HG03159 (cell line): ENCODE measurements at regions not wholly inside any gene's neighbourhood (a gene's known extent, or its start where the extent isn't known, plus 50 kb on each side); places are given as distances from the start of the nearest gene placed in this dataset.
"Not testable (repeated sequence)": the region's sequence is repeated elsewhere in the genome, so short reads cannot be mapped to it uniquely, and the experiment has no call there.

ENCODE experiments used
- ATAC-seq: cut with Tn5 transposase; IDR thresholded peaks from one replicate; pipeline ENCODE4 v1.9.1; 2021; ENCODE audit warnings: mild to moderate bottlenecking, moderate library complexity; ENCODE audit not compliant: unreplicated experiment

DNA sequence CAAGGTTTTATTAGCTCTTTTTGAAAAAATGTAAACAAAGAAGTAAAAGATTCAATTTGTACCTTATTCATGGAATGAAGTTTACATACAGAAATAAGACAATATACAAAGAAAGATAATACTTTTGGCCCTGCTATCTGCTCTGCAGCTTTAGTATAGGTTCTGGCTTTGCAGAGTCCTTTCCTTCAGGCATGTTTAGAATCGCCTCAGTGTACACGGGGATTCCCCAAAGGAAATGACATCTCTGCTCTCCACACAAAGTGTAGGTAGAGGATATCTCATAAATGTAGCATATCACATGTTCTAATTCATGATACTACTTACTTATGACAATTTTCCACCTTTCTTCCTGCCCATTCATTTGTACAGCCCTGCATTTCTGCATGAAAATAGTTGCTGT, 222.6 kb upstream of the DPYD start:
- no peak for ATAC-seq

DNA sequence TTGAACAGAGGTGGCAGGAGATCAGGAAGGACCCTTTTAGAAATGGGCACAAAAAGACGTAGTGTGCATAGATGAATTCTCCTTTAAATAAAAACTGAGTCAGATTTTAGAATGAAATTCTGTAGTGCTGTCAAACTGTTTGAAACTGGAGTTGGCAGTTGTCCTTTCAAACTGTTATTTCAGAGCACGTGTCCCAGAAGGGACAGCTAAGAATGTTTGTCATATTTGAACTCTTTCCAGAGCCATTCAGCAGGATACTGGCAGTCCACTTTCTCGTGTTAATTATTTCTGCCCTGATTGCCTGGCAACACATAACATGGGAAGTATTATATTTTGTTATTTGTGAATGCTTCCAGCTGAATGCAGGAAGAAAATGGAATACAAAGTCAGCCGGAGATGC, 212.3 kb upstream of the DPYD start:
- no peak for ATAC-seq

GRCh38 chr1:98130408-98130807, 209.6 kb upstream of the DPYD start:
- ATAC-seq: no peak

- no peak for ATAC-seq
Measured at GRCh38 chr1:98129491-98129890, 208.7 kb upstream of the DPYD start.

GRCh38 chr1:98126740-98127139, 205.9 kb upstream of the DPYD start:
- no peak for ATAC-seq

DNA sequence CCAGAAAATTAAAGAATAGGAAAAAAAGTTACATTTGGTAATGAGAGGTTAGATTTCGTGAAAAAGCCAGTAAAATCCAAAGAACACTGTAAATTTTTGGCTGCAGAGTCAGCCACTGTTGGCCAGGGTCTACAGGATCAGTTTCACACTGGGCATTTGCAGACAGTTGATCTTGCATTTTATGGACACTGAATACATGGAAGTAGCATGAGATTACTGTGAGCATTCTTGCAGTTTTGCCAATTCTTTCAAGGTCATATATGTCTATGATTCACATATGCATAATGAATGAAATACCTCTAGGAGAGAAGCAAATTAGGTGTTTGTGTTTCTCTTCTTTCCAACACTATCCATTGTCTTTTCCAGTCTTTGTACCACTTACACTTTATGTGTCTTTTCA, 200.8 kb upstream of the DPYD start:
- ATAC-seq: no peak

DNA sequence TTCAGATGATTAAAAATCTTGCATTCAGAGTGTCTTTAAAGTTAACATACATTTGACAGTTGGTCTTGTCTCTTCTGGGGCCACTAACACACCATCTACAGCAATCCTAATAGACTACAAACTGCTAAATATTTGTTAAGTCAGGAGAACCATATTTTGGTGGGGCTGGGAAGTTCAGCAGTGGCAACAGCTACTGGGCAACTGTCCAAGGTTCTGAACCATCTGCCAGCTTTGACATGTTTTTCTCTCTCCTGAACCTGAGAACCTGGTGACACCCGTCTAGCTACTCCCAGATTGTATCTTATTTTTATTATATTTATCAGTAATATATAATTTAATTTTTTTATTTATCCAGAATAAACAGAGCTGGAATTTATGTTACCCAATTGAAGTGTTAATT, 199.0 kb upstream of the DPYD start:
- ATAC-seq: no peak

GRCh38 chr1:98113811-98114210, 193.0 kb upstream of the DPYD start:
- no peak for ATAC-seq

DNA sequence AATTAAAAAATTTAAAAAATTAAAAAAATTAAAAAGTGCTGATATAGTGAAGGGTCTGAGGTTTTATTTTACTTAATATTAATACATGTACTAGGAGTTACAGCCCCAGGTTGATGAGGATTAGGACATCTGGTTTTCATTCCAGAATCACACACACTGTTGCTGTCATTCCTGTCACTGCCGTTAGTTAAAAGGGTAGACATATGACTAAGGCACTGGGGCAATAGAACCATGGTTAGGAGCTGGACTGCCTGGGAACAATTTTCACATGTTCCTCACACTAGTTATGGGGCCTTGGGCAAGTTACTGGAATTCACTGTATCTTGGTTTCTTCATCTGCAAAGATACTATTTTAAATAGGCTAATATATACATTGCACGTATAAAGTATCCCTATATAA, 191.8 kb upstream of the DPYD start:
- no peak for ATAC-seq

GRCh38 chr1:98110674-98111073, 189.8 kb upstream of the DPYD start:
- no peak for ATAC-seq

DNA sequence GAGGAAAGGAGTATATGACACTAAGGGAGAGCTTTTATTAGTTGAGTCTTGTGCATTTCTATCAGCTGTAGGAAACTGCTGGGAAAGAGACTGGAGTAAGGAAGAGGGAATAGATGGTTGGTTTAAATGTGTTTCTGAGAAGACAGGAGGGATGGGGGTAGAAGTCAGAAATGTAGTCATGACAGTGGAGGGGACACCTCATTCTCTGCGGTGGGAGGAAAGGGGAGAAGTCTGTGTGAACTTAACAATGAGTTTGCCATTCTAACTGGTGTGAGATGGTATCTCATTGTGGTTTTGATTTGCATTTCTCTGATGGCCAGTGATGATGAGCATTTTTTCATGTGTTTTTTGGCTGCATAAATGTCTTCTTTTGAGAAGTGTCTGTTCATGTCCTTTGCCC, 187.5 kb upstream of the DPYD start:
- ATAC-seq: not testable (repeated sequence)

DNA sequence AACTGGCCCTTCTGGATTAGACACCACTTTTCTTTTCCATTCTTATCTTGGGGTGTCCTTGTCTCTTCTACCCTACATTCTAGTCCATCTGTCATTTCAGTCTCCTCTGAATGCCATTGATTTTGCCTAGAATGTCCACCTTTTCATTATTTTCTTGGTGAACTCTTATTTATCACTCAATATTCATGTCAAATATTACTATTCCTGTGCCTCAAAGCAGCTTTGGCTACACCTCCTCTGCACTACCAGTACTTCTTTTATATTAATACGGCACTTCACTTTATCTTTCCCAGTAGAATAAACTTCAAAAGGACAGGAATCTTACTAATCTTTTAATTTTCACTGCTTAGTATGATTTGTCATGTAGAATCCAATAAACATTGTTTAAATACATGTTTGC, 186.4 kb upstream of the DPYD start:
- no peak for ATAC-seq

- ATAC-seq: no peak
Measured at GRCh38 chr1:98104289-98104688, 183.5 kb upstream of the DPYD start.

- no peak for ATAC-seq
Measured at GRCh38 chr1:98103617-98104285, 182.9 kb upstream of the DPYD start.

DNA sequence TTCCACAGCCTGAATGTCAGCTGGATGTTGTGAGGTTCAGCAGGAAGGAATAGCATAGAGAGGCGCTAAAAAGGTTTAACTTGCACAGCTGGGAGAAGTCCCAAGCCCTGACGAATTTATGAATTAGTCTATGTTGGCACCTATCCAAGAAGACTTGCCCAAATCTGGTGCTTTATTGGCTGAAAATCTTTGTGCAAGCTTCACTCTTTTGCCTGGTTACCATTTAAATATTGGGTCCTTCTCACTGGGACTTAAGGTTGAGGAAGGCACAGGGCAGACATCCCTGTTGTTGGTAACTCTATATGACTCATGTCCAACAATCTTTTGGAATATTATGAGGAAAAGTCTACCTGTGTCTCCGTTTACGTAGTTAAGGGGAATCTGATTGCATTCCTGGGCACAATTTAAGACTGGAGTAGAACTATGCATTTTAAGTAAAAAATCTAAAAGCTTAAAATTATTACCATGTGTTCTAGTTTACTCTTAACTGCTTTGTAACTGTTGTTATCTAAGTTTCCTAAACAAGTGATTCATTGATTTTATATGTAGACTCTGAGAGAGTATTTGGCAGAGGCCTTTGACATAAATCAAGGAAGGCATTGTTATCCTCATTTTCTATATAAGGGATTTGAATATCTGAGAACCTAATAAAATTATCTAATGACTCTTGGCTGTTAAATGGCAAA, 181.7 kb upstream of the DPYD start:
- ATAC-seq: no peak

- no peak for ATAC-seq
Measured at GRCh38 chr1:98101364-98101763, 180.5 kb upstream of the DPYD start.

DNA sequence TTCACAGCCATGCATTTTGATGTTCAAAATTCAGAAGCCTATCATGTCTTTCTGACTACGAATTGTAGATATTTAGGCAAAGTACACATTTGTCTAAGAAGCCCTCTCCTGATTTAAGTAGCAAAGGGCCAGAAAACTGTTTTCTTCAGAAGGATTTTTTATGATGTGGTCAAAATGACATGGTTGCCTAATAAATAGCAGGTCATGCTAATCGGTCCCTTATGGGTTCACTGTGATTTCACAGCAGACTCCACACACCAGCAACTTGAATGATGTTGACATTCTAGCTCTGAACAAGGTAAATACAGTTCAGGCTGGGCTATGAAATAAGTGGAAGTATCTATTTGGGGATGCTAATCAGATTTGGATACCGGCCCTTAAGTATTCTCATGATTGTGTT, 178.7 kb upstream of the DPYD start:
- ATAC-seq: no peak

DNA sequence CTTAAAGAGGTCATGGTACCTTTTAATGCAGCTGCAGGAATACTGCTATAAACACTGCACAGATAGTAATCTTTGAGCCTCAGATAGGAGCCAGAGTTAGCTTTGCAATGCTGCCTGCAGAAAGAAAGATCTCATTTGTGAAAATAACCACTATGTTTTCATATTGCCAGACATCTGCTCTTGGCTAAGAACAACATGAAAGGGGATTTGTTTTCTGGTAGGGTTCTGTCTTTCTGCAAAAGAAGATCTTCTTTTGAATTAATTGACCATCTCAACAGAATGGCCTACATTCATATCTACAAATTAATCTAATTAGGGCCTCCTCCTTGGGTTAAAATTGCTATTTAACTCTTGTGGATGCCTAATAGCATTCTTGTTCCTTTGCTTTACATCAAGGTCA, 177.6 kb upstream of the DPYD start:
- ATAC-seq: no peak

DNA sequence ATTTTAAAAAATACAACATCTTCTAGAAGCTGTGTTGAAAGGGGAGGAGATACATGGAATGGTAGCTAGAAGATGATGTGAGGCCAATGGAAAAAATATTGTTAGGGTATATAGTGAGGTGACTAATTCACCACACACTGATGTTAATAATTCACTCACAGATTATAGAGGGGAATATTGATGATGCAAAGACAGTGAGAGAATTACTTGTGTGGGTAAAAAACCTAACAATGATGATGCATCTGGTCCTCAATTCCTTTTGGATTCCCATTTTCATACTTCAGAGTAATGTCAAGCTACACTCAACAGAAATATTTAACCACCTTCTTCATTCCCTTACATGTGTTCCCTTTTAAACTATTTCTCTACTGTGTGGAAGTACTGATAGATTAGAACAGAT, 169.5 kb upstream of the DPYD start:
- no peak for ATAC-seq

DNA sequence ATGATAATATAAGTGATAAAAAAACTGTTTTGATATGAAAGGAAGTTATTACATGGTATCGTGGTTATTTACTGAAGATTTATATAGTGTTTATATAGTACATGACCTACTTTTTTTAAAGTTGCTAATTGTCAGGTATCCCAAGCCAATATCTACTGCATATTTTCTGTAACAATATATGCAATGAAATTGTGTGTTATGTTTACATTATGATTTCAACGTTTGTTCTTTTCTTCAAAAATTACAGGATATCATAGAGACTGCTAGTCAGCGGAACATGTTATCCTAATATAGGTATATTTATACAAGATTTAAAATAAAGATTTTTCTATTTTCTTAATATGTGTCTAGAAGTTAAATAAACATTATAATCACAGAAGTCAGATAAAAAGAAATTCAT, 167.5 kb upstream of the DPYD start:
- ATAC-seq: no peak

GRCh38 chr1:98086796-98087441, 166.1 kb upstream of the DPYD start:
- no peak for ATAC-seq

DNA sequence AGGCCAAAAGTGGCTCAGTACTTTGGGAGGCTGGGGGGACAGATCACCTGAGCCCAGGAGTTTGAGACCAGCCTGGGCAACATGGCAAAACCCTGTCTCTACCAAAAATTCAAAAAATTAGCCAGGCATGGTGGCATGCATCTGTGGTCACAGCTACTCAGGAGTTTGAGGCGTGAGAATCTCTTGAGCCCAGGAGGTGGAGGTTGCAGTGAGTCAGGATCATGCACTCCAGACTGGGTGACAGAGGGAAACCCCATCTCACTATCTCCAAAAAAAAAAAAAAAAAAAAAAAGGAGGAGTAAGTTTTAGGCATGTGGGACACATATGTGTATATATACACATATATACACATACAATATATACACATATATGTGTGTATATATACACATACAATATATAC, 165.3 kb upstream of the DPYD start:
- no peak for ATAC-seq
